ENCODE measurements at regions not wholly inside any gene's neighbourhood (a gene's known extent, or its start where the extent isn't known, plus 50 kb on each side); places are given as distances from the start of the nearest gene placed in this dataset.

DNA sequence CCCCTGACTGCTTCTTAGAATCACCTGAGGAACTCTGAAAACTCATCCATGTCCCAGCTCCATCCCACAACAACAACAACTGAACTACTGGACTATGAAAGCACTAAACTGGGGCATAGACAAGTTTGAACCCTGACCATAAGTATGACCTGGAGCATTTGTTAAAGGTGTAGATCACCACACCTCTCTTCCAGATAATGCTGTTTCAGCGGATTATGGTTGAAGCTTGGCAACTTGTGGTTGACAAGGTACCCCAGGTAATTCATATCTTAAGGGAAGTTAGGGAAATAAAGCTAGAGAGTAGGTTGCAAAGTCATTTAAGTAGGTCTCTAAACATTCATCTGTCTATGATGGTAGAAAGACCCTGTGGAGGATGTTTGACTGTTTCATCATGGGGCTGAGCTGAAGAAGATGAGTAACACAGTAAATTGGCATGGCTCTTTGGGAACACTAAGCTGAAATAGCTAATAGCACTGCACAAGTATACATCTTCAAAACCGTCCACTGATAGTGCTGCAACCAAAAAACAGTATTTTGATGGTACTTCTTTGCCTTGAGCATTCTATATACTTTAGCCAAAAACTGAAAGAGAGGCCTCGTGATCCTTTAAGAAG lies 80.2 kb downstream of the TMEM174 start:
- TF ChIP-seq, protein P1, sequence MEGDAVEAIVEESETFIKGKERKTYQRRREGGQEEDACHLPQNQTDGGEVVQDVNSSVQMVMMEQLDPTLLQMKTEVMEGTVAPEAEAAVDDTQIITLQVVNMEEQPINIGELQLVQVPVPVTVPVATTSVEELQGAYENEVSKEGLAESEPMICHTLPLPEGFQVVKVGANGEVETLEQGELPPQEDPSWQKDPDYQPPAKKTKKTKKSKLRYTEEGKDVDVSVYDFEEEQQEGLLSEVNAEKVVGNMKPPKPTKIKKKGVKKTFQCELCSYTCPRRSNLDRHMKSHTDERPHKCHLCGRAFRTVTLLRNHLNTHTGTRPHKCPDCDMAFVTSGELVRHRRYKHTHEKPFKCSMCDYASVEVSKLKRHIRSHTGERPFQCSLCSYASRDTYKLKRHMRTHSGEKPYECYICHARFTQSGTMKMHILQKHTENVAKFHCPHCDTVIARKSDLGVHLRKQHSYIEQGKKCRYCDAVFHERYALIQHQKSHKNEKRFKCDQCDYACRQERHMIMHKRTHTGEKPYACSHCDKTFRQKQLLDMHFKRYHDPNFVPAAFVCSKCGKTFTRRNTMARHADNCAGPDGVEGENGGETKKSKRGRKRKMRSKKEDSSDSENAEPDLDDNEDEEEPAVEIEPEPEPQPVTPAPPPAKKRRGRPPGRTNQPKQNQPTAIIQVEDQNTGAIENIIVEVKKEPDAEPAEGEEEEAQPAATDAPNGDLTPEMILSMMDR (conservative IDR thresholded peaks at IDR 0.05; ENCODE audit: low read depth, low read length): no peak
- TF ChIP-seq EZH2 (IDR thresholded peaks at IDR 0.05; ENCODE audit: borderline replicate concordance, low read depth, low read length, poor library complexity, severe bottlenecking): no peak

Measured in A673 (cell line).